Hematopoietic multipotent progenitor cell treated with erythropoietin and hydrocortisone succinate and interleukin-3 and kit ligand, for 6 days (in vitro differentiated cells): ENCODE measurements at regions not wholly inside any gene's neighbourhood (a gene's known extent, or its start where the extent isn't known, plus 50 kb on each side); places are given as distances from the start of the nearest gene placed in this dataset.
A peak's percentile ranks its signal among the peaks of the same experiment; 100 is the strongest.
"Not testable (repeated sequence)": the region's sequence is repeated elsewhere in the genome, so short reads cannot be mapped to it uniquely, and the experiment has no call there.

Source experiments
- DNase-seq: peaks from one replicate; pipeline ENCODE4 v3.0.0-alpha.2; 2015

- DNase-seq, result no peak
These were observed 54.3 kb upstream of the CREB3L1 start for GRCh38 chr11:46223252-46223513.

- DNase-seq, result no peak
These were observed 54.8 kb upstream of the CREB3L1 start for GRCh38 chr11:46222490-46223251.

- DNase-seq, result no peak
These were observed 57.1 kb upstream of the CREB3L1 start for GRCh38 chr11:46220313-46220712.

GRCh38 chr11:46216765-46217089 lies 60.7 kb upstream of the CREB3L1 start:
- no peak for DNase-seq

- DNase-seq, result no peak
These were observed 61.3 kb upstream of the CREB3L1 start for GRCh38 chr11:46216019-46216764.

GRCh38 chr11:46215208-46215931 lies 62.1 kb upstream of the CREB3L1 start:
- DNase-seq, result no peak

GRCh38 chr11:46212720-46213119 lies 64.7 kb upstream of the CREB3L1 start:
- no peak for DNase-seq

- DNase-seq, result no peak
These were observed 66.6 kb upstream of the CREB3L1 start for GRCh38 chr11:46210856-46211255.

- DNase-seq, result no peak
These were observed 67.3 kb upstream of the CREB3L1 start for GRCh38 chr11:46210133-46210636.

GRCh38 chr11:46209624-46210023 lies 67.8 kb upstream of the CREB3L1 start:
- not testable (repeated sequence) for DNase-seq

- no peak for DNase-seq
These were observed 68.7 kb upstream of the CREB3L1 start for GRCh38 chr11:46208803-46209202.

- peak; percentile 17 for DNase-seq
These were observed 70.2 kb upstream of the CREB3L1 start for GRCh38 chr11:46207270-46207669.

GRCh38 chr11:46204415-46204814 lies 73.0 kb upstream of the CREB3L1 start:
- not testable (repeated sequence) for DNase-seq

- no peak for DNase-seq
These were observed 73.7 kb upstream of the CREB3L1 start for GRCh38 chr11:46203746-46204145.

- DNase-seq, result no peak
These were observed 74.6 kb upstream of the CREB3L1 start for GRCh38 chr11:46202696-46203391.

GRCh38 chr11:46202149-46202548 lies 75.3 kb upstream of the CREB3L1 start:
- DNase-seq, result no peak

GRCh38 chr11:46200537-46201281 lies 76.8 kb upstream of the CREB3L1 start:
- DNase-seq, result no peak

- no peak for DNase-seq
These were observed 77.3 kb upstream of the PHF21A start for GRCh38 chr11:46198245-46199240.

- no peak for DNase-seq
These were observed 76.2 kb upstream of the PHF21A start for GRCh38 chr11:46197421-46197820.

GRCh38 chr11:46188017-46188416 lies 66.8 kb upstream of the PHF21A start:
- no peak for DNase-seq

GRCh38 chr11:46183819-46184218 lies 62.6 kb upstream of the PHF21A start:
- DNase-seq, result no peak
